ENCODE measurements at regions not wholly inside any gene's neighbourhood (a gene's known extent, or its start where the extent isn't known, plus 50 kb on each side); places are given as distances from the start of the nearest gene placed in this dataset.

- TF ChIP-seq, protein P1, sequence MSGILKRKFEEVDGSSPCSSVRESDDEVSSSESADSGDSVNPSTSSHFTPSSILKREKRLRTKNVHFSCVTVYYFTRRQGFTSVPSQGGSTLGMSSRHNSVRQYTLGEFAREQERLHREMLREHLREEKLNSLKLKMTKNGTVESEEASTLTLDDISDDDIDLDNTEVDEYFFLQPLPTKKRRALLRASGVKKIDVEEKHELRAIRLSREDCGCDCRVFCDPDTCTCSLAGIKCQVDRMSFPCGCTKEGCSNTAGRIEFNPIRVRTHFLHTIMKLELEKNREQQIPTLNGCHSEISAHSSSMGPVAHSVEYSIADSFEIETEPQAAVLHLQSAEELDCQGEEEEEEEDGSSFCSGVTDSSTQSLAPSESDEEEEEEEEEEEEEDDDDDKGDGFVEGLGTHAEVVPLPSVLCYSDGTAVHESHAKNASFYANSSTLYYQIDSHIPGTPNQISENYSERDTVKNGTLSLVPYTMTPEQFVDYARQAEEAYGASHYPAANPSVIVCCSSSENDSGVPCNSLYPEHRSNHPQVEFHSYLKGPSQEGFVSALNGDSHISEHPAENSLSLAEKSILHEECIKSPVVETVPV (CRISPR knock-in tag; IDR thresholded peaks at IDR 0.05), result no peak
- TF ChIP-seq, protein P2, sequence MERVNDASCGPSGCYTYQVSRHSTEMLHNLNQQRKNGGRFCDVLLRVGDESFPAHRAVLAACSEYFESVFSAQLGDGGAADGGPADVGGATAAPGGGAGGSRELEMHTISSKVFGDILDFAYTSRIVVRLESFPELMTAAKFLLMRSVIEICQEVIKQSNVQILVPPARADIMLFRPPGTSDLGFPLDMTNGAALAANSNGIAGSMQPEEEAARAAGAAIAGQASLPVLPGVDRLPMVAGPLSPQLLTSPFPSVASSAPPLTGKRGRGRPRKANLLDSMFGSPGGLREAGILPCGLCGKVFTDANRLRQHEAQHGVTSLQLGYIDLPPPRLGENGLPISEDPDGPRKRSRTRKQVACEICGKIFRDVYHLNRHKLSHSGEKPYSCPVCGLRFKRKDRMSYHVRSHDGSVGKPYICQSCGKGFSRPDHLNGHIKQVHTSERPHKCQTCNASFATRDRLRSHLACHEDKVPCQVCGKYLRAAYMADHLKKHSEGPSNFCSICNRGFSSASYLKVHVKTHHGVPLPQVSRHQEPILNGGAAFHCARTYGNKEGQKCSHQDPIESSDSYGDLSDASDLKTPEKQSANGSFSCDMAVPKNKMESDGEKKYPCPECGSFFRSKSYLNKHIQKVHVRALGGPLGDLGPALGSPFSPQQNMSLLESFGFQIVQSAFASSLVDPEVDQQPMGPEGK (CRISPR knock-in tag; IDR thresholded peaks at IDR 0.05; ENCODE audit: borderline replicate concordance), result no peak
- no peak for TF ChIP-seq BACH2 (CRISPR knock-in tag; IDR thresholded peaks at IDR 0.05; ENCODE audit: borderline replicate concordance)
- TF ChIP-seq ARNTL (CRISPR knock-in tag; IDR thresholded peaks at IDR 0.05; ENCODE audit: borderline replicate concordance, low read depth), result no peak
- TF ChIP-seq ISL1 (CRISPR knock-in tag; IDR thresholded peaks at IDR 0.05), result no peak
- TF ChIP-seq OSR1 (CRISPR knock-in tag; IDR thresholded peaks at IDR 0.05), result no peak
These were observed 133.8 kb downstream of the SNX5 start for GRCh38 chr20:17834804-17835203.

All from SK-N-SH treated with all-trans-retinoic acid at 6 μM for 48 hours (cell line).